Choroid plexus epithelial cell (primary cell): ENCODE measurements at regions not wholly inside any gene's neighbourhood (a gene's known extent, or its start where the extent isn't known, plus 50 kb on each side); places are given as distances from the start of the nearest gene placed in this dataset.

ENCODE experiments used
- DNase-seq: peaks from one replicate; pipeline ENCODE4 v3.0.0-alpha.2; 2010; ENCODE audit warnings: low read depth
- H3K4me3 ChIP-seq: 2 replicates; pipeline ENCODE4 v1.5.1; 2011; ENCODE audit warnings: low read depth, mild to moderate bottlenecking, control low read depth, low read length, moderate library complexity
- CTCF ChIP-seq: conservative IDR thresholded peaks from 2 replicates; pipeline ENCODE4 v1.5.1; 2011; ENCODE audit warnings: low read depth, mild to moderate bottlenecking, control low read depth, inconsistent platforms, low read length, moderate library complexity

DNA sequence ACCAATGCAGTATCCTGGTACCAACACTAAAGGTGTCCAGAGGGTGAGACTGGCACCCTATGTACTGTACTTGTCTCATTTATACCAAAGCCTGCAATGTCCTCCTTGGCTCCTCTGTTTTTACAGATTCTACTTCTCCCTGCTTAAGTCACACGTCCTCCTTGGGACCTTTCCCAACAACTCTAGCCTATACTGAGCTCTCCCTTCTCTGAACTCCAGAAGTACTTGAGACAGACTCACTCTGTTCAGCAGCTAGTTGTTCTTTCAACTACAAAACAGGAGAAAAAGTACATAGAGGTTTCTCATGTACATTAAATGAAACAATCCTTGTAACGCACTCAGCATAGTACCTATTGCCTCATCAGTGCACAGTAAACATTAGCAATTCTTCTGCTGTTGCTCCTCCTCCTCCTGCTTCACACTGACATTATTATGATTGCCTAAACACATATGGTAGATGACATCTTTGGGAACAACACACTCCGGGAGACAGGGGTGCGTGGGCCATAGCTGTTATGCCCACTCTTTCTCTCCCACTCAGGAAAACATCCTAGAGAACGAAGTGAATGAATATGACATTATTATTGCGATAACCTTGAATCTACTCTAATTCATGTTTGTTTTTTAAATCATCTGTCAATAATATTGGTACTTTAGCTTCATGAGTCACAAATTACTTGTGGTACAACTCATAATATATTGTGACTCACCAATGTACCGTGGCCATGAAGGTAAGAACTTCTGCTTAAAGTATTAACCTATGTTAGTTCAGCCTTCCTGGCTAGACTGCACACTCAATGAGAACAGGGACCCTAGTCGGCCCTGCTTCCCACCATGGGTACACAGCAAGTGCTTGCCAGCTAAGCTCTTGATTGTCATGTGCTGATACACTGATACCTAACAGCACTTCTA lies 180.3 kb upstream of the ADRA1B start:
- no peak overlapping the region for H3K4me3 ChIP-seq
- no peak for TF ChIP-seq CTCF
- DNase-seq = peak; percentile 61

DNA sequence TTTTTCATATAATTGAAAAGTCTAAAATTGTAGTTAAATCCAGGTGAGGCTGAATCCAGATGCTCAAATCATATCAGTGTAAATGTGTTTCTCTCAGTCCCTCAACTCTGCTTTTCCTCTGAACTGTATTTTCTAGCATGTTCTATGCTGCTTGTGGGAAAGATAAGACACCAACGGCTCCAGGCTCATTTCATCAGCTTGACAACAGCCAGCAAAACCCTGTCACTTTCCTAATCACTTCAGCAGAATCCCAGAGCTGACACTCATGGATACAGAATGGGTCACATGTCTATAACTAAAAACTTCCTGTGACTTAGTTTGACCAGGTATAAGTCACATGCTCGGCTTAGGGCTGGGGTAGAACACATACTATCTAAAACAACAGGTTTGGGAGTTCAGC lies 179.4 kb upstream of the ADRA1B start:
- no peak for TF ChIP-seq CTCF
- DNase-seq = no peak
- no peak overlapping the region for H3K4me3 ChIP-seq

DNA sequence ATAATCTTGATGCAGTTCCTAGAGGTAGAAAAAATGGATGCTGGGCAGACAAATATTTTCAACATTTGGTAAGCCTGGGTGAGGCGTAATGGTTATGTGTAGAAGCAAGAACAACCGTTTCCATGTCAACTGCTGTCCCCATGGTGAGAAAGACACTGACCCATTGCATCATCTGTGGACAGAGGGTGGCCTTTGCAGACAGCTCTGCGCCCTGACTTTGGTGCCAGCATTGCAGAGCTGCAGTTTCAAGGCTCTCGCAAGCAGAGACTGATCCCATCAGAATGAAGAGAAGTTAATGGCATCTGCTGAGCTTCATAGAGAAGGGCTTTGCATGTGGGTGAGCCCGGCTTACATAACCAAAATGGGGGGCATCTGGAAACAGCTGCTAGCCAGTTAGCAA lies 179.0 kb upstream of the ADRA1B start:
- peak; percentile 17 for DNase-seq
- no peak for TF ChIP-seq CTCF
- no peak overlapping the region for H3K4me3 ChIP-seq

- no peak for DNase-seq
- no peak for TF ChIP-seq CTCF
- H3K4me3 ChIP-seq = no peak overlapping the region
Measured at GRCh38 chr5:159741829-159742322, 174.4 kb upstream of the ADRA1B start.

- no peak for DNase-seq
- no peak for TF ChIP-seq CTCF
- no peak overlapping the region for H3K4me3 ChIP-seq
Measured at GRCh38 chr5:159743234-159743633, 173.0 kb upstream of the ADRA1B start.

- no peak for TF ChIP-seq CTCF
- DNase-seq = no peak
- no peak overlapping the region for H3K4me3 ChIP-seq
Measured at GRCh38 chr5:159746707-159747106, 169.6 kb upstream of the ADRA1B start.

- TF ChIP-seq CTCF = no peak
- H3K4me3 ChIP-seq = no peak overlapping the region
- DNase-seq = no peak
Measured at GRCh38 chr5:159749146-159749545, 167.1 kb upstream of the ADRA1B start.
